HCT116 (cell line): ENCODE measurements at regions not wholly inside any gene's neighbourhood (a gene's known extent, or its start where the extent isn't known, plus 50 kb on each side); places are given as distances from the start of the nearest gene placed in this dataset.

Source experiments
- CEBPB ChIP-seq: IDR thresholded peaks from 2 replicates; pipeline ENCODE4 v1.6.1; 2012; ENCODE audit warnings: low read depth
- EGR1 ChIP-seq: IDR thresholded peaks from 2 replicates; pipeline ENCODE4 v1.6.1; 2012; ENCODE audit warnings: low read depth
- ELF1 ChIP-seq: IDR thresholded peaks from 2 replicates; pipeline ENCODE4 v1.6.1; 2012; ENCODE audit warnings: low read depth, borderline replicate concordance
- EZH2 ChIP-seq: fragments of 200-600 bp; sonication (generic); IDR thresholded peaks from 2 replicates; pipeline ENCODE4 v1.6.1; 2017; ENCODE audit warnings: antibody characterized with exemption, mixed run types
- MAX ChIP-seq: IDR thresholded peaks from 2 replicates; pipeline ENCODE4 v1.6.1; 2012
- POLR2A ChIP-seq: IDR thresholded peaks from 2 replicates; pipeline ENCODE4 v1.7.0; 2011; ENCODE audit warnings: borderline replicate concordance; ENCODE audit not compliant: insufficient read depth, insufficient read length; ENCODE audit errors: extremely low read depth
- RAD21 ChIP-seq: IDR thresholded peaks from 2 replicates; pipeline ENCODE4 v1.6.1; 2012; ENCODE audit warnings: low read depth, mild to moderate bottlenecking
- REST ChIP-seq: IDR thresholded peaks from 2 replicates; pipeline ENCODE4 v1.6.1; 2012; ENCODE audit warnings: low read depth
- SIN3A ChIP-seq: IDR thresholded peaks from 2 replicates; pipeline ENCODE4 v1.6.1; 2012; ENCODE audit warnings: low read depth
- SP1 ChIP-seq: IDR thresholded peaks from 2 replicates; pipeline ENCODE4 v1.6.1; 2012; ENCODE audit warnings: low read depth
- SRF ChIP-seq: IDR thresholded peaks from 2 replicates; pipeline ENCODE4 v1.6.1; 2012; ENCODE audit warnings: low read depth
- YY1 ChIP-seq: IDR thresholded peaks from 2 replicates; pipeline ENCODE4 v1.6.1; 2011; ENCODE audit warnings: low read length, low read depth, moderate library complexity, mild to moderate bottlenecking; ENCODE audit not compliant: insufficient replicate concordance; ENCODE audit errors: extremely low read depth
- TF ChIP-seq, protein P1 (sequence below), 3 experiments: fragments of 200-600 bp in 1 of 3; sonication (generic) in 1 of 3; IDR thresholded peaks in 2 of 3; conservative IDR thresholded peaks in 1 of 3; 2 replicates each; pipeline ENCODE4 v1.5.1; 2012 to 2017; ENCODE audit warnings: low read depth in 2 of 3, low read length in 2 of 3, antibody characterized with exemption in 1 of 3, borderline replicate concordance in 1 of 3, control low read depth in 1 of 3, mild to moderate bottlenecking in 1 of 3, mixed read lengths in 1 of 3, mixed run types in 1 of 3, moderate library complexity in 1 of 3; ENCODE audit not compliant: insufficient read depth in 1 of 3

- no peak for TF ChIP-seq EZH2
- TF ChIP-seq, protein P1, sequence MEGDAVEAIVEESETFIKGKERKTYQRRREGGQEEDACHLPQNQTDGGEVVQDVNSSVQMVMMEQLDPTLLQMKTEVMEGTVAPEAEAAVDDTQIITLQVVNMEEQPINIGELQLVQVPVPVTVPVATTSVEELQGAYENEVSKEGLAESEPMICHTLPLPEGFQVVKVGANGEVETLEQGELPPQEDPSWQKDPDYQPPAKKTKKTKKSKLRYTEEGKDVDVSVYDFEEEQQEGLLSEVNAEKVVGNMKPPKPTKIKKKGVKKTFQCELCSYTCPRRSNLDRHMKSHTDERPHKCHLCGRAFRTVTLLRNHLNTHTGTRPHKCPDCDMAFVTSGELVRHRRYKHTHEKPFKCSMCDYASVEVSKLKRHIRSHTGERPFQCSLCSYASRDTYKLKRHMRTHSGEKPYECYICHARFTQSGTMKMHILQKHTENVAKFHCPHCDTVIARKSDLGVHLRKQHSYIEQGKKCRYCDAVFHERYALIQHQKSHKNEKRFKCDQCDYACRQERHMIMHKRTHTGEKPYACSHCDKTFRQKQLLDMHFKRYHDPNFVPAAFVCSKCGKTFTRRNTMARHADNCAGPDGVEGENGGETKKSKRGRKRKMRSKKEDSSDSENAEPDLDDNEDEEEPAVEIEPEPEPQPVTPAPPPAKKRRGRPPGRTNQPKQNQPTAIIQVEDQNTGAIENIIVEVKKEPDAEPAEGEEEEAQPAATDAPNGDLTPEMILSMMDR (IDR thresholded peaks at IDR 0.05 in 2 of 3, conservative IDR thresholded peaks at IDR 0.05 in 1 of 3; ENCODE audit: borderline replicate concordance in 1 of 3, insufficient read depth in 1 of 3, low read depth in 2 of 3, low read length in 2 of 3): no peak
- TF ChIP-seq CEBPB: no peak
- TF ChIP-seq RAD21: no peak
- TF ChIP-seq EGR1: no peak
- TF ChIP-seq REST: no peak
- TF ChIP-seq SIN3A: no peak
- no peak for TF ChIP-seq SP1
- no peak for TF ChIP-seq SRF
- TF ChIP-seq POLR2A: no peak
- TF ChIP-seq MAX: no peak
- no peak for TF ChIP-seq ELF1
- TF ChIP-seq YY1: no peak
These were observed 275.2 kb upstream of the THSD7B start for GRCh38 chr2:136490100-136490499.
